Lower leg skin (tissue), 3 donors: ENCODE measurements at regions not wholly inside any gene's neighbourhood (a gene's known extent, or its start where the extent isn't known, plus 50 kb on each side); places are given as distances from the start of the nearest gene placed in this dataset.

ENCODE experiments used
- CTCF ChIP-seq, 3 donors: fragments of 450-650 bp; IDR thresholded peaks; one replicate each; pipeline ENCODE4 v1.5.1; 2016; ENCODE audit warnings: antibody characterized with exemption in 3 of 3, mild to moderate bottlenecking in 3 of 3, moderate library complexity in 2 of 3
- POLR2A ChIP-seq, 2 donors: fragments of 450-650 bp; IDR thresholded peaks; one replicate each; pipeline ENCODE4 v1.6.1; 2016 to 2017; ENCODE audit warnings: antibody characterized with exemption in 2 of 2, mild to moderate bottlenecking in 1 of 2, moderate library complexity in 1 of 2

GRCh38 chr22:42199025-42199424, 68.4 kb upstream of the CYP2D6 start:
- no peak for TF ChIP-seq POLR2A (IDR thresholded peaks at IDR 0.05)
- TF ChIP-seq CTCF (IDR thresholded peaks at IDR 0.05): no peak
